ENCODE measurements at regions not wholly inside any gene's neighbourhood (a gene's known extent, or its start where the extent isn't known, plus 50 kb on each side); places are given as distances from the start of the nearest gene placed in this dataset.

GRCh38 chr15:29401644-29402043, 132.0 kb upstream of the NSMCE3 start:
- TF ChIP-seq CTCF (conservative IDR thresholded peaks at IDR 0.05 in 1 of 2, IDR thresholded peaks at IDR 0.05 in 1 of 2; ENCODE audit: low read depth in 1 of 2, low read length in 2 of 2): no peak
- no peak for TF ChIP-seq EZH2 (IDR thresholded peaks at IDR 0.05; ENCODE audit: low read length, missing control alignments)

Data from fibroblast of lung (primary cell).